Right ventricle myocardium inferior (tissue), 1 donor: ENCODE measurements at regions not wholly inside any gene's neighbourhood (a gene's known extent, or its start where the extent isn't known, plus 50 kb on each side); places are given as distances from the start of the nearest gene placed in this dataset.
"Not testable (repeated sequence)": the region's sequence is repeated elsewhere in the genome, so short reads cannot be mapped to it uniquely, and the experiment has no call there.

Experiments
- ATAC-seq: fragments of 200-7000 bp; cut with Tn5 transposase; one replicate; pipeline ENCODE4 v1.9.1; 2020; ENCODE audit warnings: mild to moderate bottlenecking, moderate library complexity
- DNase-seq: peaks from one replicate; pipeline ENCODE4 v3.0.0; 2021; ENCODE audit errors: missing footprints
- intact Hi-C: fragments of 100-400 bp; cut with DNase I; formaldehyde crosslinking; loops from one replicate; pipeline ENCODE4 v1.11.0; 2022
- donor health status: DM: no; HTN: yes; CAD: no; lungs with severe emphysema.

DNA sequence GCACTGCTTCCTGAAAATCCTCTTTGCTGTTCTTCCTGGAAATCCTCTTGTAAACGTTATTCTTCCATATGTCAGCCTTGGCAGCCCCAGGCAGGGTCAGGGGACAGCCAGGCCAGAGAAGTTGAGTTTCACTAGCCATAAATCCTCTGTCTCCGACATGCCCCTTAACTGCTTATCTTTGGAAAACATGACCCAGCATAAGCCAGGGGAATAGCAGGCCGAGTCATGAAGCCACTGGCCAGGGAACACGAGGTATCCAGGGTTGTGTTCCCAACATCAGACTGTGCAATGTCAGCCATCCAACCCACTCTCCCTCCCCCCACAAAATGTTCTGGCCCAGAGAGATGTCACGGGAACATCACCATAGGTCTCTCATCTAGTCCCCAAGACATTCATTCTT, 453.9 kb downstream of the MED13L start:
- intact Hi-C loops: no loop called here
- ATAC-seq (no peak), DNase-seq (no peak)

DNA sequence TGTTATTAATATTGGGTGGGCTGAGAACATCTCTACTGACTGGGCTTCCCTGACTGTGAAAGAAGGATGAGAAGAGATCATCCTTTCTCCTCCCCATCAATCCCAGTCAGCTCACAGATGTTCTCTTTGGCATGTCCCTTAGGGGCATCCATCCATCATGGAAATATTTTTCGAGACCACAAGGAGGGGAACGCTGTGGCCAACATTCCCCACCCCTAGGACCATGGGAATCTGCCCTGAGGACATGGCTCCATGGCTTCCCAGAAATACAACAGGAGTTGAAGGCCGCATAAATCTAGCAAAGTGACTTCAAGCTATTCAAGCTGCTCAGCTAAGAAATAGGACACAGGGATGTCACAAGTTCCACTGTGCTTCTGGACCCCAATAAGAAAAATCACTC, 456.8 kb downstream of the MED13L start:
- no peak for DNase-seq
- ATAC-seq: no peak
- intact Hi-C loops: no loop called here

DNA sequence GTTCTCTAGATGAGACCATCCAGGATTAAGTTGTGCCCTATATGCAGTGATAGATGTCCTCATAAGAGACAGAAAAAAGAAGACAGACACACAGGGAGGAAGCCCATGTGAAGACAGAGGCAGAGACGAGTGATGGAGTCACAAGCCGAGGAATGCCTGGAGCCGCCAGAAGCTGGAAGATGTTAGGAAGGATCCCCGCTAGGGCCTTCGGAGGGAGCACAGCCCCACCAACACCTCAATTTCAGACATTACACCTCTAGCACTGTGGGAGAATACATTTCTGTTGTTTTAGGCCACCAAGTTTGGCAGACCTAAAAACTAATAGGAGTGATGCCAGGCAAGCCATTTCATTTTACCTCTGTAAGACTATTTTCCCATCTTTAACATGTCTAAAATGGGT, 458.5 kb downstream of the MED13L start:
- ATAC-seq: no peak
- intact Hi-C loops: no loop called here
- DNase-seq: no peak

DNA sequence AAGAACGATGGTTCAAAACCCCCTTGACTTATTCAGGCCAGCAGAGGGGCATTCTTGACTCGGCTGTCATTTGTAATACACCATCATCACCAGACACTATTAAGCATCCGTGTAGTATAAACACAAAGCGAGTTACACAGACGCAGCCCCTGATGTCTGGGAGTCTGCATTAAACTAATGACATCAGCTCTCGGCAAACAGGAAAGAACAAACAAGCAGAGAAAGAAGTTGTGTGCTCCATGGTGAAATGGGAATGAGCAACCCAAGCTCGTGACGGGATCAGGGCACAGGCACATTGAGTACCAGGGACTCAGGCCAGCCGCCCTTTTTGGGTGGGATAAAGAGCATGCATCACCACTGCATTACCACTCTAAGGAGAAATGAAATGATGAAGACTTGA, 460.1 kb downstream of the MED13L start:
- DNase-seq: no peak
- no peak for ATAC-seq
- intact Hi-C loops: no loop called here

DNA sequence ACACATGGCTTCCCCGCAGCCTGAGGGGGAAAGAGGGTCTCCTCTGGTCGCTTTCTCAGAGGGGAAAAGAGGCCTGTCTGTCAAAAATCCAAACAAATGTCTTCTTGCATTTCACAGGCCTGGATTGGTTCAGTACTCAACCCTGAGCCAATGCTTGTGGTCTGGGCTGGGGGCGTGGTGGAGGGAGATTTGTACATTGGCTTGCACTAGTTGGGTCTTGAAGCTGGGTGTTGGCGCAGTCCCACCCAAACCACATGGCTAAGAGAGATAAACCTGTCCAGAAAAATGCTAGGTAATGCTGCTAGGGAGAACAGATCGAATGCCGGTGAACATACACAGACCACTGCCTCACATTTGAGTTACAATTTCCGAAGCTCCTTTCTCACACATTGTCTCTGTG, 461.6 kb downstream of the MED13L start:
- intact Hi-C loops: no loop called here
- ATAC-seq (no peak), DNase-seq (no peak)

DNA sequence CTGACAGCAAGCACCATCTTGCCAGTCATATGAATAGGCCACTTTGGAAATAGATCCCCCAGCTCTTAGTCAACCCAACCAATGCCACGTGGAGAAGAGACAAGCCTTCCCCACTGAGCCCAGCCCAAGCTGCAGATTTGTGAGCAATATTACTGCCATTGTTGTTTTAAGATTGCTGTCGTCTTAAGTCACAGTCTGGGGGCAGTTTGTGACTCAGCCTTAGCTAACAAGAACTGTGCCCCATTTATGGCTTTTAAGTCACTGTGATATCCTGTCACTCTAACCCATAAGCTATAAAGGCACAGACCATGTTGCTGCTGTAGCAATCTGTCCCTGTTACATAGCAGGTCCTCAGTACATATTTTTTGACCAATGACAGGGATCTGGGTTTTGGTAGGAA, 464.2 kb downstream of the MED13L start:
- intact Hi-C loops: no loop called here
- DNase-seq (no peak), ATAC-seq (no peak)

DNA sequence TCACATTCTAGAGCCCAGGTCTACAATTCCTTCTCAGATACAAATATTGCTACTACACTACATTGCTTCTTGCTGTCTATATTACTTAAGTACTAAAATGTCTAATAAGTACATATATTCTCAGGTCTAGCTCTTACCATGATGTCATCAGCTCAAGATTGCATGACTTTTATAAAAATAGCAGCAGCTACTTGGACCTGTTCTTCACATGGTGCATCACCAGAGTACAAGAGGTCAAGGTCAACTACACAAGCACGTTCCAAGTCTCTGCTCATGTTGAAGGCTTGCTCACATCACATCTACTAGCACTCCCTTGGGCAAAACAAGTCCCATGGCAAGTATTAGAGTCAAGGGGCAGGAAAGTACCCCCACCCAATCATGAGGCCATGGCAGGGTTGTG, 465.6 kb downstream of the MED13L start:
- ATAC-seq: no peak
- no peak for DNase-seq
- intact Hi-C loops: no loop called here

DNA sequence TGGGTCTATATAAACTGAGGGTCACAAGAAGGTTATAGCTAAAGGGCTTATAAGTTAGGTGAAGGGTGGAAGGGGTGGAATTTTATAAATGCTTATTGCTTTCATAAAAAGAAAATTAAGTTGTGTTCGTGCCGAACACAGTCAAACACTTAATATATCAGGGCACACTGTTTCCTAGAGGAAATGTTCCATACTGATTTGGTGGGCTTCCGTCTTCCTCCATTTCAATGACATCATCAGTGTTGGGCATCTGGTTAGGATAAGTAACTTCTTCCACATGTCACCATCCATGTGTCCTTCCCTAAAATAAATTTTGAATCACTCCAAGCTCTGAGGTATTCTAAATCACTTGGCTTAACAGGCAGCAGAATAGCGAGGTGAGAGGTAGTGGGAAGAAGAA, 466.4 kb downstream of the MED13L start:
- intact Hi-C loops: no loop called here
- no peak for ATAC-seq
- no peak for DNase-seq

DNA sequence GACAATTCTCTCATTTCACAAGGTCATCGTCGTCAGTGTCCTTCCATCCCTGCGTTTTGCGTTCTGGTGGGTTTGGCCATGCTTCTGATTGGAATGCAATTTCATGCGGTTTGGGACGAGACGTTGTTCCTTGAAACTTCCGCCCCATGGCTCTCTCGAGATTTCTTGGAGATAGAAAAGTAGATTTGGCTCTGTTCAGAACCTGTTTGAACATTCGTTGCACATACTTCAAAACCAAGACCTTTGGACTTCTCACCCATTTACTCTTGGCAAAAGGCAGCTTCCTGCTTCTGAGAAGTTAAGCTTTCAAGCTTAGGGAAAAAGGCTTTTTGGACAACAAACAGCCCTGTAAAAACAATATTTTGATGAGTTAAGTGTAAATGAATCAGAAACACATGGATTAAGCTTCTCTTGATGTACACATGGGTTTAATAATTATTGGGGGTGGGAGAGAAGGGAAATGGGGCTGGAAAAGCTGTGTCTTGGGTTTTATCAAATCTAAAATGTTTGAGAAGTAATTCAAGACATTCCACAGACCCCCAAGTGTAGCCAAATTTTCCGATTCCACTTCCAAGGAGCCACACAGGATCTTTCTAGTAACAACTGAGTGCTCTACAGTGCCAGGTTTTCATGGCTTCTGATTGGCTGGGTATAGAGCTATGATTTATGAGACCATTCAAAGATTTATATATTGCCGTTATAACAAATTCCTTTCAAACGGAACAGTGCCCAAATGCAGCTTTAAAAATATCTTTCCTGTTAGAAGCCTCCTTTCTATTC, 467.2 kb downstream of the MED13L start:
- no peak for ATAC-seq
- no peak for DNase-seq
- intact Hi-C loops: no loop called here

DNA sequence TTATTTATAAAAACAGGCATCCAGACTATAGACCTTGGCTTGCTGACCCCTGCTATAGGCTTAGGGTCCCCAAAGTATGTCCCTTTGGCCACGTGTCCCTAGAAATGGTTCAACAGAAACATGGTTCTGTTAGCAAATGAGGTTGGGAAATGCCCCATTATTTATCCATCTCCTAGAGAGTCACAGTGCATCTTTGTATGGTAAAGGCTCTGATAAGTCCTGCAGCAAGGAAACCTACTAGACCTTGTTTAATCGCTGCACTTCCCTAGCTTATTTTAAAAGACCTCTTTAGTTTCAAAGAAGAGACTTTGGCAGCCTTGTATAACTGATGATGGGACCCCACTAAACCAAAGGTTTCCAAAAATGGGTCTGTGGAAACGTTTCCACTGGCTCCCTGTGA, 471.5 kb downstream of the MED13L start:
- no peak for ATAC-seq

DNA sequence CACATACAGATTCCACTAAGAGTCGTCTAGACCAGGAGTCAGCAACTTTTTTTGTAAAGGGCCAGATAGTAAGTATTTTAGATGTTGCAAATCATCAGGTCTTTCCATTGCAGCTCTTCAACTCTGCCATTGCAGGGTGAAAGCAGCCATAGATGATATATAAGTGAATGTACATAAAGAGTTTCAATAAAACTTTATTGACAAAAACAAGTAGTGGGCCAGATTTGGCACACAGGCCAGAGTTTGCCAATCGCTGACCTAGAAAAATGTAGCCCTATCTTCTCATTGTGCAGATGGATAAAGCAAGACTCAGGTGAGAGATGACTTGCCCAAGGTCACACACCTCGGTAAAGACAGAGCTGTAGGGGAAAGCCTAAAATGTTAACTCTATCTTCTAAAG, 474.7 kb downstream of the MED13L start:
- ATAC-seq (no peak), DNase-seq (no peak)
- intact Hi-C loops: no loop called here

More for the DNA sequence above, 471.5 kb downstream of the MED13L start:
- intact Hi-C loops: no loop called here
- DNase-seq: no peak

DNA sequence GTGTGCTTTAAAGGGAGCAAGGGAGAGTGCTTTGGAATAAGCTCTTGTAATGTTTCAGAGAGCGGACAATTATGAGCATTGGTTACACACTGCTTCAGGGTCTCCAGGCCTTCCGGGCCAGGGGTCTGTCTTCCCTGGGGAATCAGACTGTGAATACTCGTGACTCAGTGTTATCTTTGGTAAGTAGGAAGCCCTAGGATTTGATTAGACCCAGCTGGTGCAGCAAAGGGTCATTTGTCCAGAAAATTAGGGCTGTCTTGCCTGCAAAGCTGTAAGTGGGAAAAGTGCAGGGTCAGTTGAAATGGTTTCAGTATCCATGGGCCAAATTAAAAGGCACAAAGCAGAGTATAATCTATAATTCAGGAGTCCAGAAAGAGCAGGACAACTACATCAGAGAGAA, 475.6 kb downstream of the MED13L start:
- DNase-seq: no peak
- ATAC-seq: peak; percentile 16

DNA sequence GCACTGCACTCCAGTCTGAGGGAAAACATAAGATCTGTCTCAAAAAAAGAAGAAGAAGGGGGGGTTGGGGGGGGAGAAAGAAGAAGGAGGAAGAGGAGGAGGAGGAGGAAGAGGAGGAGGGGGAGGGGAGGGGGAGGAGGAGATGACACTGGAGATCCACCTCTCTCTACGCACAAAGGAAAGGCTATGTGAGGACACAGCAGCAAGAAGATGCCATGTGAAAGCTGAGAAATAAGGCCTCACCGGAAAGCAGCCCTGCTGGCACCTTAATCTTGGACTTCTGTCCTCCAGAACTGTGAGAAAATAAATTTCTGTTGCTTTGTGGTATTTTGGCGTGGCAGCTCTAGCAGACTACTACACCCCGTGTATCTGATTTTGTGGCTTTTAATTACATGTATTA, 477.9 kb downstream of the MED13L start:
- ATAC-seq: no peak
- DNase-seq: no peak
- intact Hi-C loops: no loop called here

More for the DNA sequence above, 475.6 kb downstream of the MED13L start:
- intact Hi-C loops: no loop called here

DNA sequence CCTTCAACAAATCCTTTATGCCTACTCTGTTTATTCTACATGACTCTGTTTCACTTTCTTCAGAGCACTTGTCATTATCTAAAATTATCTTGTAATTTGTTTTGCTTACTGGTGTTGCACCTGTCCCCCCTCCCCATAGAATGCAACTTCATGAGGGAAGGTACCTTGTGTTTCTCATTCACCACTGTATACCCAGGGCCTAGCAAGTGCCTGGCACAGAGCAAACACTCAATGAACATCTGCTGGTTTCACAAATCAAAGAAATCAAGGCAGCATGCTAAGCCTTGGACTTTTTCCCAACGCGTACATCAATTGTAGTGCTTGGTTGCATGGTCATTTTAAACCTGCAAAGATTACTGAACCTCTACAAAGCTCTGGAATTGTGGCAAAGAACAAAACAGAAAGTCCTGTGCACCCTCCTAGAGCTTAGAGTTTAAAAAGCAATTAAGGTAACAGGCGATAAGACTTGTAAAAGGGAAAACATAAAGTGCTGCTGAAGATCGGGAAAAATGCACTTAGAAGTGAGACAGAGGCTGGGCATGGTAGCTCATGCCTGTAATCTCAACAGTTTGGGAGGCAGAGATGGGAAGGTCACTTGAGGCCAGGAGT, 479.1 kb downstream of the MED13L start:
- intact Hi-C loops: no loop called here
- ATAC-seq: no peak

DNA sequence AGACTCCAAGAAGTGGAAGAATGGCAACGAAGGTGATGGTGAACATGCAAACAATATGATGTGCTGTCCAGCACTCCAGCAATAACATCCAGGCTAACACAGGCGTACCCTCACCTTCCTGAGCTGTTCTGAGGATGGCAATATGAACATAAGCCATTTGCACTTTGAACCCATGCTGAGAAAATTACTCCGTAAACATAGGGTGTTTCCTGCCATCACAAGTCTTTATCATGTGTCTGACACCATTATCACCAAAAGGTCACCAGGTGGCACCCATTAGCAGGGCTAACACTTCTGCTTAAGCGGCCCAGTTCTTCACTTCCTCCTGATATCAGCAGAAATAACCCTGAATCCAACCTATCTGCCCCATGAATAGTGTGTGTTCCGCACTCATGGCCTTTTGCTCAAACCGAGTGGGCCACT, 482.8 kb downstream of the MED13L start:
- ATAC-seq (no peak), DNase-seq (no peak)
- intact Hi-C loops: loop anchor here (5.0 kb wide), 1 partner anchor 78 kb away; no protein-coding TSS in a partner anchor

More for the DNA sequence above, 479.1 kb downstream of the MED13L start:
- no peak for DNase-seq

DNA sequence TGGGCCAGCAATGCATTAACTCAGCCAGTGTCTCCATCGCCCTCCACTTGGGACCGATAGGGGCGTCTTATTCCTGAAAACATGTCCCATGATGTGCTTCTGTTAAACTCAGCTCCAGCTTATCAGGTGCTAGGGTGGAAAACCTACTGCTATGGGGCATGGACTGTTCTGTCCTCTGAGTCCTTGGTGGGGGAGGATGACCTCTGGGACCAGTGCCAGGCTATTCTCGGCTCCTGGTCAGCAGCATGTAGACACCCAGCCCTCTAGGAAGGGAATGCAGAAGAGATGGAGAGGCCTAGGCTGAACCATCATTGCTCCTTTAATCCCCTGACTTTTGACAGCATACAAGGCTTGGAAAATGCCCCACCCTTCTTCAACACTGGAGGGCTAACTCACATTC, 486.2 kb downstream of the MED13L start:
- ATAC-seq (peak; percentile 95), DNase-seq (peak; percentile 64)
- intact Hi-C loops: loop anchor here (5.0 kb wide), 1 partner anchor 81 kb away; no protein-coding TSS in a partner anchor

DNA sequence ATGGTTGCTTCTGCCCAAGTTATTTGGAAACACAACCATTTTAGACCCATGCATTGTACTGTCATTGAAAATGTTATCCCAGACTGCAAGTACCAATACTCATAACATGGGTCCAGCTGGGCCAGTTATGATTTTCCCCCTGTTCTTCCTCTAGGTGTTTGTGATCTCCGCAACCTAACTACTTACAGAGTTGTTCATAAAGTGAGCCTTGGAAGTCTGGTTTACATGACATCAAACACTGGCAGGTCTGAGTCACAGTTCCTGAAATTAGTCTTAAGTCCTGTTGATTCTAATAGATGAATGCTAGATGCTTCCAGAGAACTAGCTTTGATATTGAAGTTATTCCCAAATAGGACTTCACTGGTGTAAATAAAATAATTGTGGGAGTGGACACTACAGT, 487.0 kb downstream of the MED13L start:
- intact Hi-C loops: loop anchor here (5.0 kb wide), 1 partner anchor 82 kb away; no protein-coding TSS in a partner anchor

DNA sequence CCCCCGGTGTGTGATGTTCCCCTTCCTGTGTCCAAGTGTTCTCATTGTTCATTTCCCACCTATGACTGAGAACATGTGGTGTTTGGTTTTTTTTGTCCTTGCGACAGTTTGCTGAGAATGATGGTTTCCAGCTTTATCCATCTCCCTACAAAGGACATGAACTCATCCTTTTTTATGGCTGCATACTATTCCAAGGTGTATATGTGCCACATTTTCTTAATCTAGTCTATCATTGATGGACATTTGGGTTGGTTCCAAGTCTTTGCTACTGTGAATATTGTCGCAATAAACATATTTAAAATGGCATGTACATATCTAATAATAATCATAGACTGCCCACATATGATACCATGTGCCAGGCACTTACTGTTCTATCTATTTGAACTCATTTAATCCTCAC, 491.0 kb downstream of the MED13L start:
- intact Hi-C loops: loop anchor here (10.0 kb wide), 1 partner anchor 128 kb away; no protein-coding TSS in a partner anchor
- ATAC-seq, DNase-seq: not testable (repeated sequence)

More for the DNA sequence above, 487.0 kb downstream of the MED13L start:
- DNase-seq (no peak), ATAC-seq (no peak)

DNA sequence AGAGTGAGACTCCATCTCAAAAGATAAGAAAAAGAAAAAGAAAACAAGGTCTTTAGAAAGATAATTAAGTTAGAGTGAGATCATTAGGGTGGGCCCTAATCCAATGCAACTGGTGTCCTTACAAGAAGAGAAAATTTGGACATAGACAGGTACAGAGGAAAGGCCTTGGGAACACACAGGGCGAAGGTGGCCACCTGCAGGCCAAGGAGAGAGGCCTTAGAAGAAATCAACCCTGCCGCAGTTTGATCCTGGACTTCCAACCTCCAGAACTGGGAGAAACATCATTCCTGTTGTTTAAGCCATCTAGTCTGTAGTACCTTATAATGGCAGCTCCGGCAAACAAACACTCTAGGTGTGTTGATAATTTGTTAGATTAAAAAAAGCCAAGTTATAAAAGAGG, 491.9 kb downstream of the MED13L start:
- peak; percentile 34 for DNase-seq
- ATAC-seq: no peak
- intact Hi-C loops: loop anchor here (10.0 kb wide), 1 partner anchor 129 kb away; no protein-coding TSS in a partner anchor

DNA sequence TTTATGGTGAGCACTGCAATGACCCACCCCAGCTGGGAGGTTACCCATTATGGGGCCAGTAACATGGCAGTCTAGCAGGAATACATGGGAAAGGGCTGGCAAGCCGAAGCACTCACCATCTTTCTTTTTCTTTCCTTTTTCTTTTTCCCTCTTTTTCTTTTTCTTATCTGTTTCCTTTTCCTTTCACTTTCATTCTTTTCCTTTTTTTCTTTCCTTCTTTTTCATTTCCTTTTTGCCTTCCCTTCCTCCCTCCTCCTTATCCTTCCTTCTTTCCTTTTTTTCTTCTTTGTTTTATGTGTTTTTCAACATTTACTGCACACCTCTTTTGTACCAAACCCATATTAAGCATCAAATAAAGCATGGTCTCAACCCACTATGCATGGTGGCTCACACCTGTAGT, 501.1 kb downstream of the MED13L start:
- ATAC-seq: no peak
- no peak for DNase-seq
- intact Hi-C loops: no loop called here
